Kidney (tissue), 13 donors: ENCODE measurements at regions not wholly inside any gene's neighbourhood (a gene's known extent, or its start where the extent isn't known, plus 50 kb on each side); places are given as distances from the start of the nearest gene placed in this dataset.

ENCODE experiments used
- DNase-seq, 5 donors: peaks; one replicate each; pipeline ENCODE4 v3.0.0-alpha.2; 2013 to 2020
- FAIRE-seq: peaks from 2 replicates; lab custom pipeline; 2012; peaks lifted over from hg19 to GRCh38; lab: Jason Lieb, UNC
- H3K27ac ChIP-seq, 2 donors: one replicate each; pipeline ENCODE4 v1.7.0; 2013; ENCODE audit warnings: low read depth in 2 of 2, low read length in 2 of 2, inconsistent platforms in 1 of 2
- H3K27me3 ChIP-seq: one replicate; pipeline ENCODE4 v1.7.1; 2013; ENCODE audit warnings: low read length, inconsistent platforms; ENCODE audit not compliant: control insufficient read depth, insufficient read depth
- H3K36me3 ChIP-seq, 3 donors: one replicate each; pipeline versions ENCODE4 v1.7.0 to v1.7.1; 2013; ENCODE audit warnings: low read length in 3 of 3, control low read depth in 1 of 3, inconsistent platforms in 1 of 3; ENCODE audit not compliant: insufficient read depth in 3 of 3, control insufficient read depth in 2 of 3
- H3K4me1 ChIP-seq, 3 donors: one replicate each; pipeline versions ENCODE4 v1.7.0 to v1.7.1; 2013; ENCODE audit warnings: low read length in 3 of 3, inconsistent platforms in 1 of 3, low read depth in 1 of 3; ENCODE audit not compliant: control insufficient read depth in 2 of 3, insufficient read depth in 2 of 3
- H3K4me3 ChIP-seq, 3 donors: one replicate each; pipeline versions ENCODE4 v1.7.0 to v1.8.1; 2013; ENCODE audit warnings: low read length in 3 of 3, control low read depth in 1 of 3, inconsistent platforms in 1 of 3
- H3K9ac ChIP-seq, 3 donors: one replicate each; pipeline versions ENCODE4 v1.7.0 to v1.7.1; 2013; ENCODE audit warnings: low read length in 3 of 3, control low read depth in 1 of 3, inconsistent platforms in 1 of 3
- H3K9me3 ChIP-seq, 3 donors: one replicate each; pipeline versions ENCODE4 v1.7.0 to v1.7.1; 2013; ENCODE audit warnings: low read length in 3 of 3, control low read depth in 1 of 3, inconsistent platforms in 1 of 3; ENCODE audit not compliant: control insufficient read depth in 2 of 3, insufficient read depth in 1 of 3
- intact Hi-C: fragments of 100-400 bp; cut with DNase I; formaldehyde crosslinking; loops from one replicate; pipeline ENCODE4 v1.11.1; 2022
- TF ChIP-seq, protein P1 (sequence below): IDR thresholded peaks from 3 replicates; pipeline ENCODE4 v1.5.1; 2012; ENCODE audit warnings: mild to moderate bottlenecking, moderate library complexity, borderline replicate concordance; ENCODE audit not compliant: insufficient read depth; ENCODE audit errors: extremely low read depth
- donor health status: control.
- donor health status: control.
- donor health status: control.
- donor health status: control.
- donor health status: control.
- donor health status: DM: yes; HTN: yes; CAD: no.
- donor health status: Normal renal cell carcinoma (clear cell type).

DNA sequence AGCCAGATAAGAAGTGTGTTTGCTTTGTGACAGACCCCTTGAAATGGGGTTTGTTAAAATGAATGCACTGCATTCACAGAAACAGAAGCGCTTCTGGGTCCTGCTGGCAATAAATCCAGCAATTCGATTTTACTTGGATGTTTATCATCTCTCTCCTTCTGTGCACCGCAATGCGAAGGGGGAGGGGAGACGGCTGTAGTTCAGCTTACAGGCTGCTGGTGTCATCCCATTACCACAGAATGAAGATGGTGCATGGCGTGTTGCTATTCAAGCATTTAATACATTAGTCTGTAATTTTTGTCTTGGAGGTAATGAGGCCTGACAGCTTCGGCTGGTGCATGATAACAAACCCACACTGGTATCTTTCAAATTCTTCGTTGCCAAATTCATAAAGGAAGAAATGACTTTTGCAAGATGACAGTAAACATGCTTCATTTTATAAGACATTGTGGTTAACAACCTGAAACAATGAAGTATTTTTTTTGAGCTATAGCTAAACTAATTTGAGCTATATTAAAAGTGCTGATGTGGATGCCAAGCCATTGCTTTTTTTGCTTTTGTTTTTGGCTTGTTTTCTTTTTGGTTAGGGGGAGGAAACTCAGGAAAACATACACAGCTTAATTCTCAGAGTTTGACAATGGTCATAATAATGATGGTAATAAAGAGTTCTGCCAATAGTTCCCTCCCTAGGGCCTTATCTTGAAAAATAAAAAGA lies 418.3 kb downstream of the OTOL1 start:
- H3K27ac ChIP-seq: no peak overlapping the region
- no peaks in the 10 kb centered on the region for H3K36me3 ChIP-seq
- FAIRE-seq (no peak), DNase-seq (peak in 4 of 5 donors; percentile 62 to 78 (median 68))
- no peaks in the 10 kb centered on the region for H3K9me3 ChIP-seq
- H3K4me3 ChIP-seq: no peak overlapping the region
- no peak overlapping the region for H3K9ac ChIP-seq
- TF ChIP-seq, protein P1, sequence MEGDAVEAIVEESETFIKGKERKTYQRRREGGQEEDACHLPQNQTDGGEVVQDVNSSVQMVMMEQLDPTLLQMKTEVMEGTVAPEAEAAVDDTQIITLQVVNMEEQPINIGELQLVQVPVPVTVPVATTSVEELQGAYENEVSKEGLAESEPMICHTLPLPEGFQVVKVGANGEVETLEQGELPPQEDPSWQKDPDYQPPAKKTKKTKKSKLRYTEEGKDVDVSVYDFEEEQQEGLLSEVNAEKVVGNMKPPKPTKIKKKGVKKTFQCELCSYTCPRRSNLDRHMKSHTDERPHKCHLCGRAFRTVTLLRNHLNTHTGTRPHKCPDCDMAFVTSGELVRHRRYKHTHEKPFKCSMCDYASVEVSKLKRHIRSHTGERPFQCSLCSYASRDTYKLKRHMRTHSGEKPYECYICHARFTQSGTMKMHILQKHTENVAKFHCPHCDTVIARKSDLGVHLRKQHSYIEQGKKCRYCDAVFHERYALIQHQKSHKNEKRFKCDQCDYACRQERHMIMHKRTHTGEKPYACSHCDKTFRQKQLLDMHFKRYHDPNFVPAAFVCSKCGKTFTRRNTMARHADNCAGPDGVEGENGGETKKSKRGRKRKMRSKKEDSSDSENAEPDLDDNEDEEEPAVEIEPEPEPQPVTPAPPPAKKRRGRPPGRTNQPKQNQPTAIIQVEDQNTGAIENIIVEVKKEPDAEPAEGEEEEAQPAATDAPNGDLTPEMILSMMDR: peak; percentile 21
- H3K4me1 ChIP-seq: no peaks in the 10 kb centered on the region
- intact Hi-C loops: no loop called here
- H3K27me3 ChIP-seq: no peaks in the 10 kb centered on the region

DNA sequence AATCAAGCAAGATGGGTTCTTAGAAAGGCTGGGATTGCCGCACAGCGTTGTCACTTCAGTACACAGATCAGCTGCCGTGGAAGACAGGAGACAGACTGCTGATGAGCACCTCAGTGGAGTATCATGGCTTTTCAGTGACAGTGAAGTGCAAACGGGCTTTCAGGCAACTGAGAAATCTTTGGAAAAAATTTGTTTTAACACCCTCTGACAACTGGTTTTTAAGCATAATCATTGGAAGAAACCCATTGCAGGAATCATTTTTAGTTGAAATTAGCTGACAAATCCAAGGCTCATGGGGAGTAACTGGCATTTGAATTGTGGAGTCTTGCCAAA lies 418.8 kb downstream of the OTOL1 start:
- TF ChIP-seq, protein P1: no peak
- no peaks in the 10 kb centered on the region for H3K4me1 ChIP-seq
- H3K27ac ChIP-seq: no peak overlapping the region
- no peak for FAIRE-seq
- intact Hi-C loops: no loop called here
- no peaks in the 10 kb centered on the region for H3K9me3 ChIP-seq
- no peaks in the 10 kb centered on the region for H3K36me3 ChIP-seq
- peak in 1 of 5 donors; percentile 23 for DNase-seq
- H3K27me3 ChIP-seq: no peaks in the 10 kb centered on the region
- H3K4me3 ChIP-seq: no peak overlapping the region
- H3K9ac ChIP-seq: no peak overlapping the region

DNA sequence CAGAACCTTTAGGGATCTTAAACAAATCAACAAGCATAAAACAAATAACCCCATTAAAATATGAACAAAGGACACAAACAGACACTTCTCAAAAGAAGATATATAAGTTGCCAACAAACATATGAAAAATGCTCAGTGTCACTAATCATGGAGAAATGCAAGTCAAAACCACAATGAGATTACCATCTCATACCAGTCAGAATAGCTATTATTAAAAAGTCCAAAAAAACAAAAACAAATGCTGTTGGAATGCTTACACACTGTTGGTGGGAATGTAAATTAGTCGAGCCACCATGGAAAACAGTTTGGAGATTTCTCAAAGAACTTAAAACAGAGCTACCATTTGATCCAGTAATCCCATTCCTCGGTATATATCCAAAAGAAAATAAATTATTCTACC lies 423.6 kb downstream of the OTOL1 start:
- no peak for FAIRE-seq

More for the DNA sequence above, 423.6 kb downstream of the OTOL1 start:
- DNase-seq: no peak
- intact Hi-C loops: no loop called here
- Histone ChIP-seq H3K36me3 (no peaks in the 10 kb centered on the region), H3K4me1 (no peaks in the 10 kb centered on the region), H3K27ac (no peak overlapping the region), H3K9ac (no peak overlapping the region), H3K4me3 (no peak overlapping the region), H3K9me3 (no peaks in the 10 kb centered on the region), H3K27me3 (no peaks in the 10 kb centered on the region)
- TF ChIP-seq, protein P1: no peak
